Thoracic aorta (tissue), 2 donors: ENCODE measurements at regions not wholly inside any gene's neighbourhood (a gene's known extent, or its start where the extent isn't known, plus 50 kb on each side); places are given as distances from the start of the nearest gene placed in this dataset.

Experiments
- ATAC-seq: fragments of 150-250 bp; one replicate; pipeline ENCODE4 v1.8.0; 2017; ENCODE audit warnings: low read depth; ENCODE audit not compliant: insufficient number of reproducible peaks, low FRiP score
- DNase-seq: peaks from one replicate; pipeline ENCODE4 v3.0.0-alpha.2; 2020; ENCODE audit warnings: low spot score
- H3K27ac ChIP-seq, 2 donors: fragments of 200-600 bp; sonication (generic); 1 replicate in 1 of 2; 2 replicates in 1 of 2; pipeline ENCODE4 v1.5.1; 2016; ENCODE audit warnings: mild to moderate bottlenecking in 2 of 2, moderate library complexity in 2 of 2
- H3K27me3 ChIP-seq: fragments of 200-600 bp; sonication (generic); replicated peaks from 2 replicates; pipeline ENCODE4 v1.6.0; 2016; ENCODE audit warnings: mild to moderate bottlenecking; ENCODE audit not compliant: insufficient read depth
- H3K36me3 ChIP-seq: fragments of 200-600 bp; sonication (generic); one replicate; pipeline ENCODE4 v1.5.1; 2016
- H3K4me1 ChIP-seq, 2 donors: fragments of 200-600 bp; sonication (generic); 1 replicate in 1 of 2; 2 replicates in 1 of 2; pipeline versions ENCODE4 v1.5.1 to v1.6.0; 2016; ENCODE audit warnings: low read depth in 2 of 2, mild to moderate bottlenecking in 1 of 2; ENCODE audit not compliant: control insufficient read depth in 1 of 2
- H3K4me3 ChIP-seq: fragments of 200-600 bp; sonication (generic); 2 replicates; pipeline ENCODE4 v1.5.1; 2016; ENCODE audit warnings: mild to moderate bottlenecking
- H3K9me3 ChIP-seq: fragments of 200-600 bp; sonication (generic); 2 replicates; pipeline ENCODE4 v1.5.1; 2016
- TF ChIP-seq, protein P1 (sequence below): fragments of 200-600 bp; sonication (generic); IDR thresholded peaks from one replicate; pipeline ENCODE4 v1.5.1; 2019; ENCODE audit warnings: antibody characterized with exemption

DNA sequence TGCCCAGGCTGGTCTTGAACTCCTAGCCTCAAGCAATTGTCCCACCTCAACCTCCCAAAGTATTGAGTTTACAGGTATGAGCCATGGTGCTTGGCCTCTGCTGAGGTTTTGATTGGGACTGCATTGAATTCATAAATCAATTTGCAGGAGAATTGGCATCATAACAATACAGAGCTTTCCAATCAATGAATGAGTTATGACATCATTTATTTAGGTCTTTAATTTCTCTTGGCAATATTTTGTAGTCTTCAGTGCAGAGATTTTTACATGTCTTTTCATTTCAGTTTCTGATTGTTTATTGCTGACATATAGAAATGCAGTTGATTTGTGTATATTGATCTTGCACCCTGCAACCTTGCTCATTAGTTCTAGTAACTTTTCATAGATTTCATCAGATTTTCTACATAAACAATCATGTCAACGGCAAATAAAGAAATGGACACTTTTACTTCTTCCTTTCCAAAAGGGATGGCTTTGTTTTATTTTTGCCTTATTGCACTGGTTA is 119.9 kb downstream of the TFCP2L1 start:
- DNase-seq (no peak), ATAC-seq (no peak)
- no peak overlapping the region for H3K27ac ChIP-seq
- TF ChIP-seq, protein P1, sequence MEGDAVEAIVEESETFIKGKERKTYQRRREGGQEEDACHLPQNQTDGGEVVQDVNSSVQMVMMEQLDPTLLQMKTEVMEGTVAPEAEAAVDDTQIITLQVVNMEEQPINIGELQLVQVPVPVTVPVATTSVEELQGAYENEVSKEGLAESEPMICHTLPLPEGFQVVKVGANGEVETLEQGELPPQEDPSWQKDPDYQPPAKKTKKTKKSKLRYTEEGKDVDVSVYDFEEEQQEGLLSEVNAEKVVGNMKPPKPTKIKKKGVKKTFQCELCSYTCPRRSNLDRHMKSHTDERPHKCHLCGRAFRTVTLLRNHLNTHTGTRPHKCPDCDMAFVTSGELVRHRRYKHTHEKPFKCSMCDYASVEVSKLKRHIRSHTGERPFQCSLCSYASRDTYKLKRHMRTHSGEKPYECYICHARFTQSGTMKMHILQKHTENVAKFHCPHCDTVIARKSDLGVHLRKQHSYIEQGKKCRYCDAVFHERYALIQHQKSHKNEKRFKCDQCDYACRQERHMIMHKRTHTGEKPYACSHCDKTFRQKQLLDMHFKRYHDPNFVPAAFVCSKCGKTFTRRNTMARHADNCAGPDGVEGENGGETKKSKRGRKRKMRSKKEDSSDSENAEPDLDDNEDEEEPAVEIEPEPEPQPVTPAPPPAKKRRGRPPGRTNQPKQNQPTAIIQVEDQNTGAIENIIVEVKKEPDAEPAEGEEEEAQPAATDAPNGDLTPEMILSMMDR = no peak
- H3K4me3 ChIP-seq = no peak overlapping the region
- H3K4me1 ChIP-seq = peaks cover 0 to 4% of the 10 kb centered on the region in 2 donors
- H3K9me3 ChIP-seq = no peaks in the 10 kb centered on the region
- H3K36me3 ChIP-seq = no peaks in the 10 kb centered on the region
- H3K27me3 ChIP-seq = no peaks in the 10 kb centered on the region
